ENCODE measurements at regions not wholly inside any gene's neighbourhood (a gene's known extent, or its start where the extent isn't known, plus 50 kb on each side); places are given as distances from the start of the nearest gene placed in this dataset.

GRCh38 chr13:30034458-30034795 lies 184.0 kb upstream of the UBL3 start:
- no peak for DNase-seq (ENCODE audit: low read depth in 2 of 3, low spot score in 2 of 3)

- DNase-seq (ENCODE audit: low read depth in 2 of 3, low spot score in 2 of 3) = no peak
These were observed 183.5 kb upstream of the UBL3 start for GRCh38 chr13:30033681-30034457.

- no peak for DNase-seq (ENCODE audit: low read depth in 2 of 3, low spot score in 2 of 3)
These were observed 181.8 kb upstream of the UBL3 start for GRCh38 chr13:30032263-30032662.

- DNase-seq (ENCODE audit: low read depth in 2 of 3, low spot score in 2 of 3) = no peak
These were observed 181.1 kb upstream of the UBL3 start for GRCh38 chr13:30031488-30031887.

GRCh38 chr13:30030141-30030750 lies 179.8 kb upstream of the UBL3 start:
- no peak for DNase-seq (ENCODE audit: low read depth in 2 of 3, low spot score in 2 of 3)

- peak in 1 of 3 donors; percentile 21 for DNase-seq (ENCODE audit: low read depth in 2 of 3, low spot score in 2 of 3)
These were observed 177.4 kb upstream of the UBL3 start for GRCh38 chr13:30027569-30028455.

GRCh38 chr13:30026909-30027308 lies 176.5 kb upstream of the UBL3 start:
- DNase-seq (ENCODE audit: low read depth in 2 of 3, low spot score in 2 of 3) = no peak

- no peak for DNase-seq (ENCODE audit: low read depth in 2 of 3, low spot score in 2 of 3)
These were observed 175.7 kb upstream of the UBL3 start for GRCh38 chr13:30026093-30026492.

GRCh38 chr13:30025351-30025750 lies 174.9 kb upstream of the UBL3 start:
- DNase-seq (ENCODE audit: low read depth in 2 of 3, low spot score in 2 of 3) = no peak

GRCh38 chr13:30024125-30024865 lies 173.9 kb upstream of the UBL3 start:
- no peak for DNase-seq (ENCODE audit: low read depth in 2 of 3, low spot score in 2 of 3)

GRCh38 chr13:30023196-30023895 lies 172.9 kb upstream of the UBL3 start:
- no peak for DNase-seq (ENCODE audit: low read depth in 2 of 3, low spot score in 2 of 3)

- no peak for DNase-seq (ENCODE audit: low read depth in 2 of 3, low spot score in 2 of 3)
These were observed 172.4 kb upstream of the UBL3 start for GRCh38 chr13:30022796-30023195.

- DNase-seq (ENCODE audit: low read depth in 2 of 3, low spot score in 2 of 3) = no peak
These were observed 171.8 kb upstream of the UBL3 start for GRCh38 chr13:30022256-30022655.

- no peak for DNase-seq (ENCODE audit: low read depth in 2 of 3, low spot score in 2 of 3)
These were observed 171.2 kb upstream of the UBL3 start for GRCh38 chr13:30021611-30022010.

- no peak for DNase-seq (ENCODE audit: low read depth in 2 of 3, low spot score in 2 of 3)
These were observed 170.4 kb upstream of the UBL3 start for GRCh38 chr13:30020726-30021312.

GRCh38 chr13:30019648-30020626 lies 169.5 kb upstream of the UBL3 start:
- DNase-seq (ENCODE audit: low read depth in 2 of 3, low spot score in 2 of 3) = no peak

GRCh38 chr13:30017880-30018279 lies 167.5 kb upstream of the UBL3 start:
- DNase-seq (ENCODE audit: low read depth in 2 of 3, low spot score in 2 of 3) = no peak

- DNase-seq (ENCODE audit: low read depth in 2 of 3, low spot score in 2 of 3) = no peak
These were observed 166.0 kb upstream of the UBL3 start for GRCh38 chr13:30016398-30016797.

GRCh38 chr13:30009411-30009810 lies 159.0 kb upstream of the UBL3 start:
- no peak for DNase-seq (ENCODE audit: low read depth in 2 of 3, low spot score in 2 of 3)

All from hematopoietic multipotent progenitor cell (in vitro differentiated cells).